HuH-7.5 (cell line): ENCODE measurements at regions not wholly inside any gene's neighbourhood (a gene's known extent, or its start where the extent isn't known, plus 50 kb on each side); places are given as distances from the start of the nearest gene placed in this dataset.
"Not testable (repeated sequence)": the region's sequence is repeated elsewhere in the genome, so short reads cannot be mapped to it uniquely, and the experiment has no call there.

ENCODE experiments used
- DNase-seq: peaks from one replicate; pipeline ENCODE4 v3.0.0; 2011; ENCODE audit warnings: low spot score

DNA sequence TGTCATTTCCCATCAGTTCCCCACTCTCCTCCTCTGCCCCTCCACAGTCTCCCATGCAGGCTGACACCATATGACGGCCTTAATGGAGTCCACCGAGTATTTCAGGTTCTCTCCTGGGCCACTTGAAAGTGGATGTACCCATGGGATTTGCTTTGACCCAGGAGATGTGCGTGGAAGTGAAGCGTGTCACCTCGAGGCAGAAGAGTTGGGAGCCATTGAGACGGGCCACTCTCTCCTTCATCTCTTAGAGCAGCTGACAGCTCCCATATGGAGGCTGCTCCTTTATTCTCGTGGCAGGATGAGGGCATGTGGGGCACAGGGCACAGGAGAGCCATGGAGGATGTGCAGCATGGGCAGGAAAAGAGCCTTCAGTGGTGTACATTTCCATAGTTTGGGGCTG lies 144.7 kb upstream of the CRYM start:
- DNase-seq = not testable (repeated sequence)

- not testable (repeated sequence) for DNase-seq
Observed at GRCh38 chr16:21404699-21405098, 126.6 kb upstream of the CRYM start.

GRCh38 chr16:21397866-21398265 lies 119.8 kb upstream of the CRYM start:
- not testable (repeated sequence) for DNase-seq

DNA sequence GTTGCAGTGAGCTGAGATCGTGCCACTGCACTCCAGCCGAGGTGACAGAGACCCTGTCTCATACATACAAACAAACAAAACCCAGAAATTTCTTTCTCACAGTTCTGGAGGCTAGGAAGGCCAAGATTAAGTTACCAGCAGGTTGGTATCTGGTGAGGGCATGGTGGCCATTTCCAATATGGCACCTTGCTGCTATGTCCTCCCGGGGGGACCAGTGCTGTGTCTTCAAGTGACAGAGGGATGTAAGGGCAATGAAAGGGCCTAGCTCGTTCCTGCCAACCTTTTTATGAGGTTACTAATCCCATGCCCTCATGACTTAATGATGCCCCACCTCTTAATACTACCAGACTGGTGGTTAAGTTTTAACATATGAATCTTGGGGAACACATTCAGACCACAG lies 118.5 kb upstream of the CRYM start:
- DNase-seq = not testable (repeated sequence)

DNA sequence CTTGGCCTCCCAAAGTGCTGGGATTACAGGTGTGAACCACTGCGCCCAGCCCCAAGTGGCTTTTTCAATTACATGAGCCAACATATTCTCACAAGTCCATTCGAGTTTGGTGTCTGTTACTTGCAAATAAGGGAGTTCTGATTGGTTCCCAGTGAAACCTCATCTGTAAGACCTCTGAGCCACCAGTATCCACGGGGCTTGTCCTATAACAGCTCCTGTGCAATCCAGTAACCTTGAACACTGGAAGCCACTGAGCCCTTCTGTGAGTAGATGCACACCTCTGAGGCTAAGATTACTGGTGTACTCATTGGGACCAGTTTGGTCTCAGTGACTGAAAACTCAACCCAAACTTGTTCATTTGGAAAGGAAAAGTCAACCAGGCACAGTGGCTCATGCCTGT lies 112.5 kb upstream of the CRYM start:
- not testable (repeated sequence) for DNase-seq

DNA sequence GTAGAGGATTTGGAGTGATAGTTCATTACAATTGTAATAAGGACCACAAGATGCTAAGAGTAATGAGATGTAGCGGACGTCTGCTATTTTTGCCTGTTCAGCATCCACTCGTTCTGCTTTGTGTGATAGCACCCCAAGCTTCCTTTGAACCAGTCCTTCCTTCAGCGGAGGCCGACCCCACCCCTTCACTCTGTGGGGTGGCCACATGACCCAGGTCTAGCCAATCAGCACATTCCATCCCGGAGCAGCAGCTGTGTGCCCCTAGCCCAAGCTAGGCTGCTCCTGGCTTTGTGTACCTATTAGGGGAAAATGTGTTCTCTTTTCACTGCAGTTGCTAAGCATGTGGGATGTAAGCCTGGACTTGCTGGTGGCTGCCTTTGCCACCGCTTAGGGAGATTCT lies 111.8 kb upstream of the CRYM start:
- not testable (repeated sequence) for DNase-seq

- DNase-seq = not testable (repeated sequence)
Observed at GRCh38 chr16:21387757-21388156, 109.7 kb upstream of the CRYM start.

DNA sequence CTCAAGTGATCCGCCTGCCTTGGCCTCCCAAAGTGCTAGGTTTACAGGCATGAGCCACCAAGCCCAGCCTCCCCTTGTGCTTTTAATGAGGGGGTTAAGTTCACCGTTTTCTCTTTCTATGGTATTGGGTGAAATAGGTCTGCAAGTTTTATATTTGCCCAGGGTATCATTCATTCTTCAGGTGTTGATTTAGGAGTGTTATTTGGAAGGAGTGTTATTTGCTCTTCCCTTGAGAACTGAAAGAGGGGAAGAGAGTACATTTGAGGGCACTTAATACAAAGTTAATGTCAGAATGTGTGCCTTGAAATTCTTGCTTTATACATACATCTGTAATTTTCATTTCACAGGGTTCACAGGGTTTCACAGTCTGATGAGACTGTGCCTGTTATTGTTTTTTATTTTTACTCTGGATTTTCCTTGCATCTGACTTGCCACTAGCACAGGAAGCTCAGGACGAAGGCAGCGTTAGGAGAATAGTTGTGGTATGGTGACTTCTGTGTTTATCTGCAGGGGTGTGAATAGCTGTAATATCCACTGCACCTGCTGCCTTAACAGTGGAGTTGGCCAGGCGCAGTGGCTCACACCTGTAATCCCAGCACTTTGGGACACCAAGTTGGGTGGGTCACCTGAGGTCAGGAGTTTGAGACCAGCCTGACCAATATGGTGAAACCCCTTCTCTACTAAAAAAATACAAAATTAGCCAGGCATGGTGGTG lies 108.3 kb upstream of the CRYM start:
- DNase-seq = not testable (repeated sequence)

- DNase-seq = not testable (repeated sequence)
Observed at GRCh38 chr16:21383682-21384081, 105.6 kb upstream of the CRYM start.

DNA sequence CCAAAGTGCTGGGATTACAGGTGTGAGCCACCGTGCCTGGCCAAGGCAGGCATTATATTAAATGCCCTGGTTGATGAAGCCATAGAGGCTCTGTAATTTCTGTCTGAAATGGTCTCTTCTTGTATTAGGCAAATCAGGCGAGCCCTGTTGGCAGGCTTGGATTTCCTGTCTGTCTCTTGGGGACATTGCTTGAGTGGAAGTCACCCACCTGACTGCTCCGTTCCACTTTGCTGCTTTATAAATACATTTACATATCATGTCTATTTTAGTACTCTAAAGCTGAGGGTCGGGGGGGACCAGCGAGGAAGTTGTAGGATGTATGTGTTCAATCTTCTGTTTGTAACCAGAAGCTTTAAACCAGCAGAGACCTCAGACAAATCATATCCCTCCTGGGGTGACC lies 101.6 kb upstream of the CRYM start:
- not testable (repeated sequence) for DNase-seq

DNA sequence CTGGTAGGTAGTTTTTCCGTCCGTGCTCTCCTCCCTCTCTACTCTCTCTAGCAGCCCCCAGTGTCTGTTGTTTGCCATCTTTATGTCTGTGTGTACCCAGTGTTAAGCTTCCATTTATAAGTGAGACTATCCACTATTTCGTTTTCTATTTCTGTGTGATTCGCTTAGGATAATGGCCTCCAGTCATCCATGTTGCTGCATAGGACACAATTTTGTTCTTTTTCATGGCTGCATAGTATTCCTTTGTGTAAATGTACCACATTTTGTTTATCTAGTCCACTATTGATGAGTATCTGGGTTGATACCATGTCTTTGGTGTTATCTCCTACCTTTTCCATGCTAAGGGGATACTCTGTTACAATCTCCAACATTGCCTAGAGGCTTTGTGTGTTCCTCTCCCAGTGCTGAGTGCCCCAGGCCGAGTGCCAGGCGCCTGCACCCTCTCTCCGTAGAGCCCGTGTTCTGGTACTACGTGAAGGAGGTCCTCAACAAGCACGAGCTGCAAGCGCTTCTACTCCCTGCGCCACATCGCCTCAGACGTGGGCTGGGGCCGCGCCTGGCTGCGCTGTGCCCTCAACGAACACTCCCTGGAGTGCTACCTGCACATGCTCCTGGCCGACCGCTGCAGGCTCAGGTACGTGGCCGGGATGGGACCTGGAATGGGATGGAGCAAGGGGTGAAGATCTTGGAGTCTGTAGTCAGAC lies 98.3 kb upstream of the CRYM start:
- not testable (repeated sequence) for DNase-seq

GRCh38 chr16:21375334-21375733 lies 97.2 kb upstream of the CRYM start:
- not testable (repeated sequence) for DNase-seq

DNA sequence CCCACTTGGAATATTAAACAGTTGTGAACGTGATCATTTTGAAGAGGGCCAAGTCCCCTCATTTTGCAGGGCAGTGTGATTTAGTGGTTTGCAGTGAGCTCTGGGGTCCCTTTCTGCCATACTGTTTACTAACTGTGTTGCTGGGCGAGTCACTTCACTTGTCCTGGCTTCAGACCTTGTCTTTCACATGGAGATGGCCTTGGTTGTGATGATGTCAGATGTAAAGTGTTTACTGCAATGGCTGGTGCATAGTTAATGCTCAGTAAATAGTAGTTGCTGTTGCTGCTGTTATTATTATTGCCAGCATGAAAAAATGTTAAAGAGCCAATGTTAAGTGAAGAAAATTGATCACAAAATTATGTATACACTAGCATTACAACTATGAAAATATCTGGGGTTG lies 95.4 kb upstream of the CRYM start:
- DNase-seq = not testable (repeated sequence)

- DNase-seq = not testable (repeated sequence)
Observed at GRCh38 chr16:21372862-21373261, 94.8 kb upstream of the CRYM start.

DNA sequence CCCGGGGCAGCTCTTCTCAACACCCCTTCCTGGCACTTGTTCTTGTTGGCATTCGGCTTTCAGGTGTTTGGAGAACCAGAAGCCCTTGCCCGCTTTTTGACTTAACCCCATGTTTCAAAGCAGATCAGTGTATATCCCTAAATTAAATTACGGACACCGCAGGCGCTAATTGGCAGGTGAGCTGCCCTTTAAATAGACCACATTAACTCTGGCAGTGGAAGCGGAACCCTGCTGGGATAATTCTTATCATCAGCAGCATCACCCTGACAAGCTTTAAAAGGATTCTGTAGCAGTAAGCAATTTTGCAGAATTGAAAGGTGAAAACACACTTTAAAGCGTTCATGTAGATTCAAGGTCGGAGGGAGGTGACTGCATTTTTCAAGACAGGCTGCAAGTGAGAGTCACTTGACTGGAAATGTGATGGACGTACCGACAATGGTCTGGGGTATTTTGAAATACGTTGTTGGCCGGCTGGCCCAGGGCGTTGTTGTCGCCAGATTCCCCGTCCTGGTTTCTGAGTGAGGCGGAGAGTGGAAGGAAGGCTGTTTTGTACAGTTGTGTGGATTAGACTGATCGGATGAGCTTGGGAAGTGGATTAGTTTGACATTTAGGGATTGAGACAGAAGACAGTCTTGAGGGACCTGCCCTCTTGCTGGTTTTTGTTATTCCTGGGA lies 94.2 kb upstream of the CRYM start:
- not testable (repeated sequence) for DNase-seq

DNA sequence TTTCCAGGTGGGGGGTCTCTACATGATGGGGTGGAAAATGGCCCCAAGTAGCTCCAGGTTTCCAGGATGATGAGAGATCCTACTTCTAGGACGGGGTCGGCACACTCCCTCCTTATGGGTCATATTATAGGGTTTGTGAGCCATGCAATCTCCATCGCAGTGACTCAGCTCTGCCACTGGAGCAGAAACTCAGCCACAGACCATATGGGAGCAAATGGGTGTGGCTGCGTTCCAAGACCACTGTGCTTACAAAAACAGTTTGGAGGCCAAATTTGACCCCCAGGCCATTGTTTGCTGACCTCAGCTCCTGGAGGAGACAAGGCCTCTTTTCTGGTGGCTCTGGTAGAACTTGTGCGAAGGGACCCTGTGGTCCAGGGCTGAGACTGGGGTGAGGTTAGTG lies 92.7 kb upstream of the CRYM start:
- not testable (repeated sequence) for DNase-seq

- DNase-seq = not testable (repeated sequence)
Observed at GRCh38 chr16:21368973-21369942, 91.2 kb upstream of the CRYM start.

- not testable (repeated sequence) for DNase-seq
Observed at GRCh38 chr16:21367733-21368421, 89.8 kb upstream of the CRYM start.

- DNase-seq = not testable (repeated sequence)
Observed at GRCh38 chr16:21366998-21367397, 88.9 kb upstream of the CRYM start.

GRCh38 chr16:21365541-21365940 lies 87.5 kb upstream of the CRYM start:
- not testable (repeated sequence) for DNase-seq
